Thoracic aorta (tissue), 2 donors: ENCODE measurements at regions not wholly inside any gene's neighbourhood (a gene's known extent, or its start where the extent isn't known, plus 50 kb on each side); places are given as distances from the start of the nearest gene placed in this dataset.

Source experiments
- ATAC-seq: fragments of 150-250 bp; one replicate; pipeline ENCODE4 v1.8.0; 2017; ENCODE audit warnings: low read depth; ENCODE audit not compliant: insufficient number of reproducible peaks, low FRiP score
- DNase-seq: peaks from one replicate; pipeline ENCODE4 v3.0.0-alpha.2; 2020; ENCODE audit warnings: low spot score
- H3K27ac ChIP-seq, 2 donors: fragments of 200-600 bp; sonication (generic); 1 replicate in 1 of 2; 2 replicates in 1 of 2; pipeline ENCODE4 v1.5.1; 2016; ENCODE audit warnings: mild to moderate bottlenecking in 2 of 2, moderate library complexity in 2 of 2
- H3K27me3 ChIP-seq: fragments of 200-600 bp; sonication (generic); replicated peaks from 2 replicates; pipeline ENCODE4 v1.6.0; 2016; ENCODE audit warnings: mild to moderate bottlenecking; ENCODE audit not compliant: insufficient read depth
- H3K36me3 ChIP-seq: fragments of 200-600 bp; sonication (generic); one replicate; pipeline ENCODE4 v1.5.1; 2016
- H3K4me1 ChIP-seq, 2 donors: fragments of 200-600 bp; sonication (generic); 1 replicate in 1 of 2; 2 replicates in 1 of 2; pipeline versions ENCODE4 v1.5.1 to v1.6.0; 2016; ENCODE audit warnings: low read depth in 2 of 2, mild to moderate bottlenecking in 1 of 2; ENCODE audit not compliant: control insufficient read depth in 1 of 2
- H3K4me3 ChIP-seq: fragments of 200-600 bp; sonication (generic); 2 replicates; pipeline ENCODE4 v1.5.1; 2016; ENCODE audit warnings: mild to moderate bottlenecking
- H3K9me3 ChIP-seq: fragments of 200-600 bp; sonication (generic); 2 replicates; pipeline ENCODE4 v1.5.1; 2016
- TF ChIP-seq, protein P1 (sequence below): fragments of 200-600 bp; sonication (generic); IDR thresholded peaks from one replicate; pipeline ENCODE4 v1.5.1; 2019; ENCODE audit warnings: antibody characterized with exemption

DNA sequence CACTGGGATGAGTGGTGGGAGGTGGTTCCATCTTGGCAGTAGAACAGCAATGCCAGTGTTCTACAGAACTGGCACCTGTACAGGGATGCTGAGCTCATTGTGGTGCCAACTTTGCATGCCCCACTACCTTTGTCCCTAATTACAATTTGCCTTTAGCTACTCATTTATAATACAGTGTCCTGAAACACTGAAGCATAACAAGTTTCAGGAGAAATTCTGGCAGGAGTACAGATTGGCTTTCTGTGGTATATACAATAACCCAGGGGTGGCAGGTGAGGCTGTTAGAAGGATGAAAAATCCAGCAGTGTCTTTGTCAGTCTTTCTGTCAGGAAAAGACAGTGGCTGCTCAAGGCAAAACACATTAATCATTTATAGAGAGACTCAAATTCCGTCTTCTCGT, 240.3 kb downstream of the FAM76B start:
- H3K4me1 ChIP-seq, result peaks cover 0 to 11% of the 10 kb centered on the region in 2 donors
- H3K9me3 ChIP-seq, result no peaks in the 10 kb centered on the region
- TF ChIP-seq, protein P1, sequence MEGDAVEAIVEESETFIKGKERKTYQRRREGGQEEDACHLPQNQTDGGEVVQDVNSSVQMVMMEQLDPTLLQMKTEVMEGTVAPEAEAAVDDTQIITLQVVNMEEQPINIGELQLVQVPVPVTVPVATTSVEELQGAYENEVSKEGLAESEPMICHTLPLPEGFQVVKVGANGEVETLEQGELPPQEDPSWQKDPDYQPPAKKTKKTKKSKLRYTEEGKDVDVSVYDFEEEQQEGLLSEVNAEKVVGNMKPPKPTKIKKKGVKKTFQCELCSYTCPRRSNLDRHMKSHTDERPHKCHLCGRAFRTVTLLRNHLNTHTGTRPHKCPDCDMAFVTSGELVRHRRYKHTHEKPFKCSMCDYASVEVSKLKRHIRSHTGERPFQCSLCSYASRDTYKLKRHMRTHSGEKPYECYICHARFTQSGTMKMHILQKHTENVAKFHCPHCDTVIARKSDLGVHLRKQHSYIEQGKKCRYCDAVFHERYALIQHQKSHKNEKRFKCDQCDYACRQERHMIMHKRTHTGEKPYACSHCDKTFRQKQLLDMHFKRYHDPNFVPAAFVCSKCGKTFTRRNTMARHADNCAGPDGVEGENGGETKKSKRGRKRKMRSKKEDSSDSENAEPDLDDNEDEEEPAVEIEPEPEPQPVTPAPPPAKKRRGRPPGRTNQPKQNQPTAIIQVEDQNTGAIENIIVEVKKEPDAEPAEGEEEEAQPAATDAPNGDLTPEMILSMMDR, result no peak
- H3K27me3 ChIP-seq, result no peaks in the 10 kb centered on the region
- H3K27ac ChIP-seq, result no peak overlapping the region
- ATAC-seq (no peak), DNase-seq (no peak)
- no peak overlapping the region for H3K4me3 ChIP-seq
- no peaks in the 10 kb centered on the region for H3K36me3 ChIP-seq

DNA sequence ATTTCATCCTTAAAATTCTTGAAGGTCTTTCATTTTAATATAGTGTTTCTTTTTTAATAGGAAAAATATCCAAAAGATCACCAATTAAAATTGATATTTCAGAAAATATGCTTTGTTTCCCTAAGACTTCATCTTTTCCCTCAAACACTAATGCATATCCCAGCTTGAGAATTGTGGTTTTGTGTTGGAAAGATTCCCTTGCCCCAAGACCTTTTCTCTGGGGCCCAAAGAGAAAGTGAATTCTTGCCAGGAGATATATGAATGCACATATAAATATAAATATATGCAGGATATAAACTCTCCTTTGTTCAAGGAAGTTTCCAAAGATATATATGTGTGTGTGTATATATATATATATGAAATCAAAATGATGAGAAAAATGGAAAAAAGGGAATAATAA, 241.2 kb downstream of the FAM76B start:
- Histone ChIP-seq H3K27me3 (no peaks in the 10 kb centered on the region), H3K9me3 (no peaks in the 10 kb centered on the region), H3K27ac (no peak overlapping the region), H3K4me1 (peaks cover 0 to 11% of the 10 kb centered on the region in 2 donors), H3K36me3 (no peaks in the 10 kb centered on the region), H3K4me3 (no peak overlapping the region)
- DNase-seq, result no peak
- TF ChIP-seq, protein P1, result no peak
- ATAC-seq, result no peak

DNA sequence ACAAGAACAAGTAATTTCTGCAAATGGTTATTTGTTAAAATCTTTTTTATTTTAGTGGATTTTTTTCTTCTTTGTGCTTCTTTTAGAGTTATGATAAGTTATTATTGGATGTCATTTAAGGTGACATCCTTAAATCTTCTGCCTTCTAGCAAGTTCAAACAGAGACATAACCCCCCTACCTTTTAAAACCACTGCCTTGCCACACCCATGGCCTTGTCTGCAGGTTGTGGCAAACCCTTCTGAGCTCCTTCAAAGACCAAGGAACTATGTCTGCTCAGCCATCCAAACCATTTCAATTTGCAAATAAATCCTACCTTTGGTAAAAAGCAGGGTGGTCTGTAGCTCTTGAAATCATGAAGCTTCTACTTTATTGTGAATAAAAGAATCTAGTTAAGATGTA, 241.6 kb downstream of the FAM76B start:
- no peaks in the 10 kb centered on the region for H3K9me3 ChIP-seq
- no peak overlapping the region for H3K4me3 ChIP-seq
- no peaks in the 10 kb centered on the region for H3K36me3 ChIP-seq
- no peak for ATAC-seq
- H3K27ac ChIP-seq, result no peak overlapping the region
- H3K27me3 ChIP-seq, result no peaks in the 10 kb centered on the region
- H3K4me1 ChIP-seq, result peaks cover 0 to 11% of the 10 kb centered on the region in 2 donors
- DNase-seq, result no peak
- TF ChIP-seq, protein P1, result no peak

- H3K9me3 ChIP-seq, result no peaks in the 10 kb centered on the region
- DNase-seq (no peak), ATAC-seq (no peak)
- TF ChIP-seq, protein P1, result no peak
- peaks cover 0 to 11% of the 10 kb centered on the region in 2 donors for H3K4me1 ChIP-seq
- no peak overlapping the region for H3K27ac ChIP-seq
- no peak overlapping the region for H3K4me3 ChIP-seq
- no peaks in the 10 kb centered on the region for H3K27me3 ChIP-seq
- H3K36me3 ChIP-seq, result no peaks in the 10 kb centered on the region
Measured at GRCh38 chr11:95547186-95547585, 242.4 kb downstream of the FAM76B start.

GRCh38 chr11:95545116-95545875, 244.3 kb downstream of the FAM76B start:
- Histone ChIP-seq H3K4me3 (no peak overlapping the region), H3K9me3 (no peaks in the 10 kb centered on the region), H3K36me3 (no peaks in the 10 kb centered on the region), H3K27ac (no peak overlapping the region), H3K4me1 (peaks cover 0 to 11% of the 10 kb centered on the region in 2 donors), H3K27me3 (no peaks in the 10 kb centered on the region)
- DNase-seq (no peak), ATAC-seq (no peak)
- TF ChIP-seq, protein P1, result no peak
